ENCODE measurements at regions not wholly inside any gene's neighbourhood (a gene's known extent, or its start where the extent isn't known, plus 50 kb on each side); places are given as distances from the start of the nearest gene placed in this dataset.

DNA sequence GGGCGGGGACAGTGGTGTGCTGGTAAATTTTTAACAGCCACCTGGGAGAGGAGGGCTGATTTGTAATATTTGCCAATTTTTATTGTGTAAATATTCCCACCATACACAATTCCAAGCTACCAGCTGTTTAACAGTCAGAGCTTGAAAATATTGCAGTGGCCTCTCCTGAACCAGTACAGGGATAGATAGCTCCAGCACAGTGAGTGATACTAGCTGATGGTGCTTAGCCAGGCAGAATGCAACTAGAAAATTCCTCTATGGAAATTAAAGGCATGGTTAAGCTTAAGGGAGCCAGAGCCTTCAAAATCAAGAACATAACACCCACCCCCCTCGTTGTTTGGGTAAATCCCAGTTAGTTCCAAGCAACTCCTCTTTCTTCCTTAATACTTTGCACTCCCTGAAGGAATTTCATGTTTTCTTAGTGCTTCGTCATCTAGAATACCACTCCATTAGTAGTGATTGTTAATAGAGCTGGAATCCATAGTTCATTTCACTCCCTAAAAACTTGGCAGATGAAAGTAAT is 96.6 kb downstream of the CYB561 start:
- Histone ChIP-seq H3K4me3 (no peak overlapping the region), H3K9me3 (no peaks in the 10 kb centered on the region), H3K4me1 (no peaks in the 10 kb centered on the region), H3K36me3 (replicated peaks) (no peaks in the 10 kb centered on the region; the same call in 1 of the 2 replicates), H3K27me3 (ENCODE audit: low read depth) (no peaks in the 10 kb centered on the region)
- in situ Hi-C loops (cut with MboI; ENCODE audit: low sequenced_read_pairs) = no loop called here
- DNase-seq (ENCODE audit: low spot score in 2 of 2) = no peak

DNA sequence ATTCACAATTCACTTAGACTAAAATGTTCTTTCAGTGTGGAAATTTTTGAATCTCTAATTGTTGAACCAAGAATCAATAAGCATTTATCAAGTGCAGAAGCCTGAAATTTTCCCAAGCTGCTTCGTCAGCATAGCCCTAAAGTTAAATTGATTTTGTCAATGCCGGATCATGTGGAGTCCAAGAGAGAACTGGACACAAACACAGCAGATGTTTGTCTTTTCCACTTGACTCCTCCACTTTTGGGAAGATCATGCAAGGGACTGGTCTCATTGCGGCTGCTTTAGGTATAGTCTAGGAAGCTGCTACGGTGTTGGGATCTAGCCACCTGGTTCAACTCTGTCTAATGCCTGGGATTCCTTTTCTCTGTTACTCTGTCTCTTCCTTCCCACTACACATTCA is 95.7 kb downstream of the CYB561 start:
- Histone ChIP-seq H3K9me3 (no peaks in the 10 kb centered on the region), H3K36me3 (replicated peaks) (no peaks in the 10 kb centered on the region; the same call in 1 of the 2 replicates), H3K4me3 (no peak overlapping the region), H3K4me1 (no peaks in the 10 kb centered on the region), H3K27me3 (ENCODE audit: low read depth) (no peaks in the 10 kb centered on the region)
- no peak for DNase-seq (ENCODE audit: low spot score in 2 of 2)
- in situ Hi-C loops (cut with MboI; ENCODE audit: low sequenced_read_pairs) = no loop called here

DNA sequence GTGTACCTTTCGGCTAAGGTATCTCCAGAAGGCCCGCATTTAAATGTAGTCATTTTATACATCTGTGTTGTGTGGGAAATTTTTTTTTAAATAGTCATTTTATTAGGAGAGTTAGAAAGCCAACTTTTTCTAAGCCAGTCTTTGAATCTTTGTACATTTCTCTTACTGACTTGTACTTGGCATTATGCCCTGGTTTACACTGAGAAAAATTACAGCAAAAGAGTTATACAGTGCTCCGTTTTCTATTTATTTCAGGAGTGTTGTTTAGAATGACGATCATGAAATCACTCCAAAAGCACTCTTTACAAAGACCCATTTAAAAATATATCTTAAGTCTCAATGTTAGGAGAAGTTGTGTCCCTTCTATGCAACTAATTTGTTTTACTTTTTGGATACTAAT is 91.8 kb downstream of the CYB561 start:
- Histone ChIP-seq H3K27me3 (ENCODE audit: low read depth) (no peaks in the 10 kb centered on the region), H3K9me3 (no peaks in the 10 kb centered on the region), H3K4me3 (no peak overlapping the region), H3K36me3 (replicated peaks) (no peaks in the 10 kb centered on the region), H3K4me1 (no peaks in the 10 kb centered on the region)
- in situ Hi-C loops (cut with MboI; ENCODE audit: low sequenced_read_pairs) = no loop called here
- DNase-seq (ENCODE audit: low spot score in 2 of 2) = no peak

DNA sequence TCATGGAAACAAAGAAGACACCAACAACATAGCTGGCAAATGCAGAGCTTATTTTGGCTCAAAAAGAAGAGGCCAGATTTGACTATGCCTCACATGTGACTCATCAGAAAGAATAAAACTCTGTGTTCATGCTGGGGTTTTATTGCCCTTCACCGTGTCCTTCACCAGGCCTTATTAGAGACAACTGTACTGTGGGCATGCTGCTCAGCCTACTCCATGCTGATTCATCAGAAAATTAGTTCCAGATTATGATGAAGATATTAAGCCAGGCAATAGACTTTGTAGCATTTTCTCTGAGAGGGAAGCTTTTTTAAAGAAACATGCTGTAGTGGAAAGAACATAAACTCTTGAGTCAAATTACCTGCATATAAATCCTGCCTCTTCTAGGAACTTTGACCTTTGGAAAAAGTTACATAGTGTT is 89.8 kb downstream of the CYB561 start:
- H3K4me1 ChIP-seq = no peaks in the 10 kb centered on the region
- no peaks in the 10 kb centered on the region; the same call in 1 of the 2 replicates for H3K36me3 ChIP-seq (replicated peaks)
- no peak overlapping the region for H3K4me3 ChIP-seq
- no peaks in the 10 kb centered on the region for H3K9me3 ChIP-seq
- DNase-seq (ENCODE audit: low spot score in 2 of 2) = no peak
- H3K27me3 ChIP-seq (ENCODE audit: low read depth) = no peaks in the 10 kb centered on the region
- in situ Hi-C loops (cut with MboI; ENCODE audit: low sequenced_read_pairs) = no loop called here

DNA sequence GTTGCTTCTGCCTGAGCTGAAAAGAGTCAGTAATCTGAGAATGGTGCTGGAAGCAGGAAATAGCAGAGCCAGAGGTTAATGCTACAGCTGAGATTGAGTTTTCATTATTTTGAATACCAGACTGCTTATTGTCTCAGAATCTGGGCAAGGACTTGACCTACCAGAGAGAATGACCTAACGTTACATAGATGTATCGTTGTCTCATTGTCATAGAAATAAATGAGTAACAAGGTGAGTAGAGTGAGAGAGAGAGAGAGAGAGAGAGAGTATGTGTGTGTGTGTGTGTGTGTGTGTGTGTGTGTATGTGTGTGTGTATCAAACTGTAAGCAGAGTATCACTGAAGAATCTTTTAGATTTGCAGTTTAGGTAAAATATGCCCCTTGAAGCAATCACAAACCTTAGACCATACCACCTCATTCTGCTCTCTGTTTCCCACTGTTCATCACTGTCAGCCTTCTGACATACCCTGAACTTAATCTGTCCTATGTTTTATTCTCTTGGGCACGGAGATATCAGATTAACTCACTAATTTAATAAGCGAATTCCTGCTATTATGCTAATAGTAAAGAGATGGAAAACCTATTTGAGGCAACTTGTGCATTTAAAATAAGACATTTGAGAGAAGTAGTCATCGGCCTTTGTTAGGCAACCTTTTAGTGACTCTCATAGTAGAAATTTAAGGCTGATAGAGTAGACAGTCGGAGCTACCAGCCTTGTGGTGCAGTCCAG is 87.8 kb downstream of the CYB561 start:
- H3K27me3 ChIP-seq (ENCODE audit: low read depth) = no peaks in the 10 kb centered on the region
- no peaks in the 10 kb centered on the region for H3K4me1 ChIP-seq
- H3K4me3 ChIP-seq = no peak overlapping the region
- no peak for DNase-seq (ENCODE audit: low spot score in 2 of 2)
- H3K36me3 ChIP-seq (replicated peaks) = no peaks in the 10 kb centered on the region; the same call in 1 of the 2 replicates
- in situ Hi-C loops (cut with MboI; ENCODE audit: low sequenced_read_pairs) = no loop called here
- H3K9me3 ChIP-seq = no peaks in the 10 kb centered on the region

DNA sequence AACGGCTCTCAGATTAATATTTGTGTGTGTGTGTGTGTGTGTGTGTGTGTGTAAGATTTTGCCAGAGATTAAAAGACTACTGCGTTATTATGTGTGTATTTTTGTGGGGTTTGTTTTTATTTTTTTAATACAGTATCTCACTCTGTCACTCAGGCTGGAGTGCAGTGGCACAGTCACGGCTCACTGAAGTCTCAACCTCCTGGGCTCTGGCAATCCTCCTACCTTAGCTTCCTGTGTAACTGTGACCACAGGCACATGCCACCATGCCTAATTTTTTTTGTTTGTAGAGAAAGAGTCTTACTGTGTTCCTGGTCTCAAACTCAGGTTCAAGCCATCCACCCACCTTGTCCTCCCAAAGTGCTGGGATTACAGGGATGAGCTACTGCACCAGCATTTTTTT is 87.2 kb downstream of the CYB561 start:
- Histone ChIP-seq H3K36me3 (replicated peaks) (no peaks in the 10 kb centered on the region; the same call in 1 of the 2 replicates), H3K9me3 (no peaks in the 10 kb centered on the region), H3K4me1 (no peaks in the 10 kb centered on the region), H3K4me3 (no peak overlapping the region), H3K27me3 (ENCODE audit: low read depth) (no peaks in the 10 kb centered on the region)
- DNase-seq (ENCODE audit: low spot score in 2 of 2) = no peak
- in situ Hi-C loops (cut with MboI; ENCODE audit: low sequenced_read_pairs) = no loop called here

DNA sequence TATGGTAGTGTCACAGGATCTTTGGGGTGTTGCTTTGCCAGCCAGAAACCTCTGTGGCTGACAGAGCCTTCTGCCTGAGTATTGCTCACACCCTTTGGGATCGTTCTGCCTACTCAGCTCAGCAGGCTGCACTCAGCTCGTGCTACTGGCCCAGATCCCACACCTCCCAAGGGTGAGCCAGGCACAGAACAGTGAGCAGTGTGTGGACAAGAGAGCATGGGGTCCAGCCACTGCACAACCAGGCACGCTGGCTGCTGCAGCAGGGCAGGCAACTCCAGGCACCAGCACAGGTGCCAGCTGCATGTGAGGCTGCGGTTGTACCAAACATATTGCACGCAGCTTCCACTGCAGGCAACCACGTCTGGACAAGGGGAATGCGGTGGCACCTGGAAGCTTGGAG is 84.9 kb downstream of the CYB561 start:
- no peaks in the 10 kb centered on the region for H3K27me3 ChIP-seq (ENCODE audit: low read depth)
- no peaks in the 10 kb centered on the region for H3K9me3 ChIP-seq
- no peaks in the 10 kb centered on the region; the same call in 1 of the 2 replicates for H3K36me3 ChIP-seq (replicated peaks)
- H3K4me3 ChIP-seq = no peak overlapping the region
- DNase-seq (ENCODE audit: low spot score in 2 of 2) = no peak
- no peaks in the 10 kb centered on the region for H3K4me1 ChIP-seq
- in situ Hi-C loops (cut with MboI; ENCODE audit: low sequenced_read_pairs) = no loop called here

DNA sequence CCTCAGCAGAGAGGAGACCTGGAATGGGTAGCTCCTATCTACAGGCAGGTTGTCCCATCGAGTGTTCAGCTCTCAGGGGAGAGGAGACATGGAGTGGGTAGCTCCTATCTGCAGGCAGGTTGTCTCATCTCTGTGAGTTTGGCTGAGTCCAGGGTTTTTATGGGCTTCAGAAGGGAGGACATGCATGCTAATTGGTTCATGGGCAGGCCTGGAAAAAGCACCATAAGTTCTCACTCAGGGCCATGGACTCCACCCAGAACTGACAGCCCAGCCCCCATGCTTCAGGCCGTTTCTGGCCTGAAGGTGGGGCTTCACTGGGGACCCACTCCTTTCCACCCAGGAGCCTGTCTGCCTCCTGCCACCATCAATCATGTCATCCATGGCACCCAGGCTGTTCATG is 84.0 kb downstream of the CYB561 start:
- no peaks in the 10 kb centered on the region for H3K9me3 ChIP-seq
- no peaks in the 10 kb centered on the region for H3K27me3 ChIP-seq (ENCODE audit: low read depth)
- in situ Hi-C loops (cut with MboI; ENCODE audit: low sequenced_read_pairs) = no loop called here
- H3K36me3 ChIP-seq (replicated peaks) = no peaks in the 10 kb centered on the region; the same call in 1 of the 2 replicates
- H3K4me1 ChIP-seq = no peaks in the 10 kb centered on the region
- no peak for DNase-seq (ENCODE audit: low spot score in 2 of 2)
- no peak overlapping the region for H3K4me3 ChIP-seq

DNA sequence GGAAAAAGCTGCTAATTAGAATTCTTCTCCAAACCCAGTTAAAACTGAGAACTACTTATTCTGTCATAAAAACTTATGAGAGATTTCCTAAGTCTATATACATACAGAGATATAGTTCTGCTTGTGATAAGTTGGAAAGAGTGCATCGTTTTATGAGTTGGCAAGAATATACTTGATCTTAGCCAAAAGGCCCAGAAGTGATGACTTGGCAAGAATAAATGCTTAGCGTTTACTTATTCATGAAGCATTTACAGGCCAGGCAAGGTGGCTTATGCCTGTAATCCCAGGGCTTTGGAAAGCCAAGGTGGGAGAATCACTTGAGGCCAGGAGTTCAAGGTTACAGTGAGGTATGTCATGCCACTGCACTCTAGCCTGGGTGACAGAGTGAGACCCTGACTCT is 81.7 kb downstream of the CYB561 start:
- Histone ChIP-seq H3K4me3 (no peak overlapping the region), H3K9me3 (no peaks in the 10 kb centered on the region), H3K4me1 (no peaks in the 10 kb centered on the region), H3K36me3 (replicated peaks) (no peaks in the 10 kb centered on the region; the same call in 1 of the 2 replicates), H3K27me3 (ENCODE audit: low read depth) (no peaks in the 10 kb centered on the region)
- in situ Hi-C loops (cut with MboI; ENCODE audit: low sequenced_read_pairs) = no loop called here
- no peak for DNase-seq (ENCODE audit: low spot score in 2 of 2)

DNA sequence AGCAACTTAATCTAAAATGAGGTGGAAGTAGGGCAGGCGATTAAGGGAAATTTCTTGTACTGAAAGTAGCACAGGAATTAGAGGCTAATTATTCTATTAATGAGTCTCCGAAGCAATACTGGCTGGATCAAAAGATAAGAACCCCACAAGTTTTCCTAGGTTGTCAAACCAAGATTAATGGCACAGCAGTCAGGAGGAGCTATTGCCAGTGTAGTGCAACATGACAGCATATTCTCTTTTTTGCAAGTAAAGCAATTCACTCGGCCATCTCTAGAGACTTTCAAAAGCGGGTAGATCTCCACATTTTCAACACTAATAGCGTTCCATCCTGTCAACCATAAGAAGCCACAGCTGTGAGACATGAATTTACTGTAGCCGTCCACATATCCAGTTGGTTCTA is 81.2 kb downstream of the CYB561 start:
- H3K4me1 ChIP-seq = no peaks in the 10 kb centered on the region
- no peaks in the 10 kb centered on the region for H3K27me3 ChIP-seq (ENCODE audit: low read depth)
- no peaks in the 10 kb centered on the region for H3K9me3 ChIP-seq
- in situ Hi-C loops (cut with MboI; ENCODE audit: low sequenced_read_pairs) = no loop called here
- no peaks in the 10 kb centered on the region; the same call in 1 of the 2 replicates for H3K36me3 ChIP-seq (replicated peaks)
- no peak for DNase-seq (ENCODE audit: low spot score in 2 of 2)
- no peak overlapping the region for H3K4me3 ChIP-seq

DNA sequence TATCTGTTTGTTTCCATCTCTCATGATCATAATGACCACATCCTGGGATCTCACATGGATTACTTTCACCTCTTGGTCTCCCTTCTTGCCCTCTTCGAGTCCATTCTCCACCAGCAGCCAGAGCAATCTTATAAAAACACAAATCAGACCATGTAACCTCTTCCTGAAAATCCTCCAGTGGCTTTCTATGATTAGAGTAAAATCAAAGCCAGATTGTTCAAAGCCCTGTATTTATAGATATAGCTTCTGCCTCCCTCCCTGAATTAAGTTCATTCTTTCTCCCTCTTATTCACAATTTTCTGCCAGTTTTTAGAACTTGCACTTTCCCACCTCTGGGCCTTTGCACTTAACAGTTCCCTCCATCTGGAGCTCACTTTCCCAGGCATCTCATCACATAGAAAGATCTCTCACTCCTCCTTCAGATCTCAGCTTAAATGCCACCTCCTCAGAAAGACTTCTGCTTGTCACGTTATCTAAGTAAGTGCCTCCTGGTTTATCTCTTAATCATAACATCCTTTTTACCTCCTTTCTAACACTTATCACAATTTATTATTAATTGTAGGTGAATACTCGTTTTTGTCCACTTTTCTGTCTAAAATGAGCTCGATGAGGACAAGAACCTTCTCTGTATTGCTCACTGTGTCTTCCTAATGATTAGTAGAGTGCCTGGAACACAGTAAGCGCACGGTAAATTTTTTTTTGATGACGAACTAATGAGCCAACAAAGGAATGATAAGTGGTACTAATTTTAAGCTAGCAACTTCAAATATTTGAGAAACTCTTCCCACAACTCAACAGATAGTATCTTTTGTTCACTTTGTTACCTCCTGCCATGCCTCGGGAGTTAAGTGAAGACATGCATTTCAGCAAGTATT is 80.5 kb downstream of the CYB561 start:
- Histone ChIP-seq H3K36me3 (replicated peaks) (no peaks in the 10 kb centered on the region; the same call in 1 of the 2 replicates), H3K4me1 (no peaks in the 10 kb centered on the region), H3K9me3 (no peaks in the 10 kb centered on the region), H3K27me3 (ENCODE audit: low read depth) (no peaks in the 10 kb centered on the region), H3K4me3 (no peak overlapping the region)
- DNase-seq (ENCODE audit: low spot score in 2 of 2) = no peak
- in situ Hi-C loops (cut with MboI; ENCODE audit: low sequenced_read_pairs) = no loop called here

DNA sequence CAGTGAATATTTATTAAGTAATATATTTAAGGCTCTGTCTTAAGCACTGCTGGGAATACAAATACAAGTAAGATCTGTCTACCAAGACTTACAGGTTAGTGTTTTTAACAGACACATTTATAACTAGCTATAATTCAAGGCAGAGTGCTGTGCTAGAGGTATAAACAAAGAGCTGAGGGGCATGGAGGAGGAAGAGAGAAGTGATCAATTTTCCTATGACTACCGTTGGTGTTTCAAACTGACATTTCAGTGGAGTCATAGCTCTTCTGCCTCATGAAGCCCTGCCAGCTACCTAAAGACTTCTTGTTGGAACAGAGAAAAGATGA is 79.9 kb downstream of the CYB561 start:
- Histone ChIP-seq H3K9me3 (no peaks in the 10 kb centered on the region), H3K27me3 (ENCODE audit: low read depth) (no peaks in the 10 kb centered on the region), H3K4me3 (no peak overlapping the region), H3K36me3 (replicated peaks) (no peaks in the 10 kb centered on the region; the same call in 1 of the 2 replicates), H3K4me1 (no peaks in the 10 kb centered on the region)
- DNase-seq (ENCODE audit: low spot score in 2 of 2) = no peak
- in situ Hi-C loops (cut with MboI; ENCODE audit: low sequenced_read_pairs) = no loop called here

DNA sequence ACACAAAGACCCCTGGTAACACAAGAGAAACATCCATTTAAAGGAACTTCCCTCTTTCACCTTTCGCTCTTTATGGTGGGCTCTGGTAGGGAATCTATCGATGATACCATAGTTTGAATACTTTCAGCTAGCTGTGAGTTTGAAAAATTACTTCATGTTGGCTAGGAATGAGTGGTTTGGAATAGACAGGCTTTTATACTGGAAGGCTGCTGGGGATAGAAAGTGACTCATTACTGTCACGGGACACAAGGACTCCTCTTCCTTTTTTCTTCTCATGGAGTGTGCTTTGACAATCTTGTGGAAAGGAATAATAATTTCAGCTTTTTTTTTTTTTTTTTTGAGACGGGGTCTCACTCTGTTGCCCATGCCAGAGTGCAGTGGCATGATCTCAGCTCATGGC is 76.9 kb downstream of the CYB561 start:
- no peaks in the 10 kb centered on the region for H3K27me3 ChIP-seq (ENCODE audit: low read depth)
- no peaks in the 10 kb centered on the region; the same call in 1 of the 2 replicates for H3K36me3 ChIP-seq (replicated peaks)
- no peaks in the 10 kb centered on the region for H3K4me1 ChIP-seq
- in situ Hi-C loops (cut with MboI; ENCODE audit: low sequenced_read_pairs) = no loop called here
- no peaks in the 10 kb centered on the region for H3K9me3 ChIP-seq
- no peak for DNase-seq (ENCODE audit: low spot score in 2 of 2)
- H3K4me3 ChIP-seq = no peak overlapping the region

DNA sequence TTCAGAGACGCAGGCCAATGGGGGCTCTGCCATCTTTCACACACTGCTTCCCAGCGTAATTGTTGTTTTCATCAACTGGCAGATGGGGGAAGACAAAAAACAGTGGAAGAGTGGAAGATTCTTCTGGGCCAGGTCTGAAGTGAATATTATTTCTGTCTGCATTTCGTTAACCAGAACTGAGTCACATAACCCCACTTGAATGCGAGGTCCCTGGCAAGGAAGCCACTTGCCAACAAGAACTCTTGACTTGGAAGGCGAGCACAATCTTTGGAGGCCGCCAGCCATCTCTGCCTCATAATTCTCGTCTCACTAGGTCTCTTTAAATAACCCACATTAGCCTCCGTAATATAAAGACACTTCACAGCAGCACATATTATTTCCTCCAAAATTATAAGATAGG is 75.4 kb downstream of the CYB561 start:
- DNase-seq (ENCODE audit: low spot score in 2 of 2) = no peak
- Histone ChIP-seq H3K9me3 (no peaks in the 10 kb centered on the region), H3K4me3 (no peak overlapping the region), H3K27me3 (ENCODE audit: low read depth) (no peaks in the 10 kb centered on the region), H3K36me3 (replicated peaks) (no peaks in the 10 kb centered on the region; the same call in 1 of the 2 replicates), H3K4me1 (no peaks in the 10 kb centered on the region)
- in situ Hi-C loops (cut with MboI; ENCODE audit: low sequenced_read_pairs) = no loop called here
